HEK293 (cell line): ENCODE measurements at regions not wholly inside any gene's neighbourhood (a gene's known extent, or its start where the extent isn't known, plus 50 kb on each side); places are given as distances from the start of the nearest gene placed in this dataset.

ENCODE experiments used
- CTCF ChIA-PET: fragments of 350-600 bp; formaldehyde crosslinking; extraction: SDS; loops from one replicate; lab custom pipeline; 2021; ENCODE audit warnings: antibody characterized with exemption; lab: Yijun Ruan, JAX
- POLR2A ChIA-PET: fragments of 300-600 bp; formaldehyde crosslinking; extraction: SDS; loops from one replicate; lab custom pipeline; 2020; ENCODE audit warnings: antibody characterized with exemption, inconsistent platforms; lab: Yijun Ruan, JAX
- H3K27ac ChIP-seq: fragments of 200-500 bp; sonication (Bioruptor generic); 2 replicates; pipeline ENCODE4 v1.5.1; 2014; ENCODE audit warnings: low read depth, low read length, control low read depth, inconsistent platforms; ENCODE audit errors: extremely low read depth
- H3K36me3 ChIP-seq, 2 experiments: fragments of 200-500 bp in 1 of 2; sonication (Bioruptor generic) in 1 of 2; 1 replicate in 1 of 2; 2 replicates in 1 of 2; pipeline ENCODE4 v1.5.1; 2014 to 2017; ENCODE audit warnings: inconsistent platforms in 2 of 2, low read length in 2 of 2; ENCODE audit not compliant: control insufficient read depth in 2 of 2, insufficient read depth in 1 of 2
- H3K4me1 ChIP-seq: fragments of 200-500 bp; sonication (Bioruptor generic); 2 replicates; pipeline ENCODE4 v1.5.1; 2014; ENCODE audit warnings: mild to moderate bottlenecking, low read length, inconsistent platforms; ENCODE audit not compliant: control insufficient read depth, insufficient read depth
- H3K4me3 ChIP-seq: 2 replicates; pipeline ENCODE4 v1.5.1; 2011; ENCODE audit warnings: low read depth, mild to moderate bottlenecking, control low read depth, low read length, moderate library complexity
- H3K9me3 ChIP-seq: fragments of 200-500 bp; sonication (Bioruptor generic); 2 replicates; pipeline ENCODE4 v1.5.1; 2014; ENCODE audit warnings: low read depth, low read length, inconsistent platforms; ENCODE audit not compliant: control insufficient read depth, insufficient read depth
- GLI2 ChIP-seq: fragments of 450-650 bp; formaldehyde crosslinking; IDR thresholded peaks from 2 replicates; pipeline ENCODE4; 2017; ENCODE audit warnings: missing biosample characterization, missing genetic modification characterization, low read depth, borderline replicate concordance
- SP7 ChIP-seq: fragments of 450-650 bp; formaldehyde crosslinking; IDR thresholded peaks from 2 replicates; pipeline ENCODE4 v1.5.1; 2016; ENCODE audit warnings: missing biosample characterization, missing genetic modification characterization
- WT1 ChIP-seq: fragments of 450-650 bp; formaldehyde crosslinking; IDR thresholded peaks from 2 replicates; pipeline ENCODE4 v1.5.1; 2016; ENCODE audit warnings: missing biosample characterization, missing genetic modification characterization
- ZBTB21 ChIP-seq: fragments of 450-650 bp; formaldehyde crosslinking; IDR thresholded peaks from 2 replicates; pipeline ENCODE4 v1.5.1; 2017; ENCODE audit warnings: missing biosample characterization, missing genetic modification characterization
- ZBTB48 ChIP-seq: fragments of 450-650 bp; formaldehyde crosslinking; IDR thresholded peaks from 2 replicates; pipeline ENCODE4 v1.5.1; 2016; ENCODE audit warnings: missing biosample characterization, missing genetic modification characterization
- ZFP41 ChIP-seq: fragments of 450-650 bp; formaldehyde crosslinking; IDR thresholded peaks from 2 replicates; pipeline ENCODE4 v1.5.1; 2016; ENCODE audit warnings: missing biosample characterization, missing genetic modification characterization, borderline replicate concordance
- ZNF23 ChIP-seq: fragments of 450-650 bp; formaldehyde crosslinking; IDR thresholded peaks from 2 replicates; pipeline ENCODE4 v1.5.1; 2016; ENCODE audit warnings: missing biosample characterization, missing genetic modification characterization, borderline replicate concordance
- ZNF302 ChIP-seq: fragments of 450-650 bp; formaldehyde crosslinking; IDR thresholded peaks from 2 replicates; pipeline ENCODE4 v1.5.1; 2016; ENCODE audit warnings: missing biosample characterization, missing genetic modification characterization, low read depth
- ZNF521 ChIP-seq: fragments of 450-650 bp; formaldehyde crosslinking; IDR thresholded peaks from 2 replicates; pipeline ENCODE4 v1.5.1; 2017; ENCODE audit warnings: missing biosample characterization, mild to moderate bottlenecking, missing genetic modification characterization
- ZNF549 ChIP-seq: fragments of 450-650 bp; IDR thresholded peaks from 2 replicates; pipeline ENCODE4 v1.5.1; 2018; ENCODE audit warnings: missing biosample characterization, missing genetic modification characterization, mild to moderate bottlenecking, inconsistent platforms, moderate library complexity
- ZNF571 ChIP-seq: fragments of 450-650 bp; formaldehyde crosslinking; IDR thresholded peaks from 2 replicates; pipeline ENCODE4 v1.5.0; 2017; ENCODE audit warnings: missing biosample characterization, missing genetic modification characterization
- ZNF585B ChIP-seq: fragments of 450-650 bp; formaldehyde crosslinking; IDR thresholded peaks from 2 replicates; pipeline ENCODE4 v1.5.1; 2016; ENCODE audit warnings: missing biosample characterization, missing genetic modification characterization
- ZSCAN23 ChIP-seq: fragments of 450-650 bp; formaldehyde crosslinking; IDR thresholded peaks from 2 replicates; pipeline ENCODE4 v1.5.1; 2016; ENCODE audit warnings: missing biosample characterization, missing genetic modification characterization
- ZXDB ChIP-seq: fragments of 450-650 bp; formaldehyde crosslinking; IDR thresholded peaks from 2 replicates; pipeline ENCODE4 v1.5.1; 2016; ENCODE audit warnings: missing biosample characterization, missing genetic modification characterization
- TF ChIP-seq, protein P1 (sequence below): sonication (generic); formaldehyde crosslinking; IDR thresholded peaks from 2 replicates; pipeline ENCODE4 v1.8.1; 2022; ENCODE audit warnings: mild to moderate bottlenecking, moderate library complexity, missing genetic modification reagents
- TF ChIP-seq, protein P2 (sequence below): fragments of 450-650 bp; formaldehyde crosslinking; IDR thresholded peaks from 2 replicates; pipeline ENCODE4 v1.5.1; 2016; ENCODE audit warnings: missing biosample characterization, missing genetic modification characterization
- TF ChIP-seq, protein P3 (sequence below): fragments of 450-650 bp; formaldehyde crosslinking; IDR thresholded peaks from 2 replicates; pipeline ENCODE4 v1.5.1; 2016; ENCODE audit warnings: missing biosample characterization, missing genetic modification characterization
- TF ChIP-seq, protein P4 (sequence below): fragments of 450-650 bp; IDR thresholded peaks from 2 replicates; pipeline ENCODE4 v1.5.1; 2018; ENCODE audit warnings: missing biosample characterization, missing genetic modification characterization
- TF ChIP-seq, protein P5 (sequence below): fragments of 450-650 bp; formaldehyde crosslinking; IDR thresholded peaks from 2 replicates; pipeline ENCODE4 v1.5.1; 2017; ENCODE audit warnings: missing biosample characterization, missing genetic modification characterization

DNA sequence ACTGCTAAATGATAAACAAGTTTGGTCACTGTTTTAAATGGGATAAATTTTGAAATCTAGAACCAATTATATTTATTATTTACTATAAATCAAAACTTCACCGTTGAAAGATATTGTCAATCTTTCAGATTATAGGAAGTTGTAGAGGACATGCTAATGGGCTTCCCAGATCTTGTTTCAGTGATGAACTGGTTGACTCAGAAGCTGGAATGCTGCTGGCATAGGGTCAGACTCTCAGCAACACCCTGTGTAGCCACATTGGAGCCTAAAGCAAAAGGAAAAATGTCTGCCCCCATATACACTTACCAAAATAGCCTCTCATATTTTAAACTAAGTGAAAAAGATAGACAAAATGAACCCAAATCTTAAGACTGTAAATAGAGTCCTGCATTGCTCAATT is 916.9 kb upstream of the SOX9 start:
- CTCF ChIA-PET, result interaction anchor here (0.6 kb wide), 1 partner anchor 918 kb away, joined by 5 read pairs; no protein-coding TSS in a partner anchor
- Histone ChIP-seq H3K27ac (no peak overlapping the region), H3K4me1 (peaks cover 7% of the 10 kb centered on the region; the same call in 1 of the 2 replicates), H3K9me3 (no peaks in the 10 kb centered on the region), H3K4me3 (no peak overlapping the region)
- POLR2A ChIA-PET, result no interaction called here
- TF ChIP-seq ZNF302 (tag by site-specific recombination) (no peak), ZBTB21 (tag by site-specific recombination) (no peak), ZNF23 (tag by site-specific recombination) (no peak), SP7 (tag by site-specific recombination) (no peak), ZNF549 (tag by site-specific recombination) (no peak), WT1 (tag by site-specific recombination) (no peak), GLI2 (tag by site-specific recombination) (no peak), ZNF571 (no peak), ZSCAN23 (no peak), ZXDB (tag by site-specific recombination) (no peak), ZBTB48 (no peak), ZFP41 (tag by site-specific recombination) (no peak), ZNF585B (no peak), ZNF521 (tag by site-specific recombination) (no peak)
- TF ChIP-seq, protein P1, sequence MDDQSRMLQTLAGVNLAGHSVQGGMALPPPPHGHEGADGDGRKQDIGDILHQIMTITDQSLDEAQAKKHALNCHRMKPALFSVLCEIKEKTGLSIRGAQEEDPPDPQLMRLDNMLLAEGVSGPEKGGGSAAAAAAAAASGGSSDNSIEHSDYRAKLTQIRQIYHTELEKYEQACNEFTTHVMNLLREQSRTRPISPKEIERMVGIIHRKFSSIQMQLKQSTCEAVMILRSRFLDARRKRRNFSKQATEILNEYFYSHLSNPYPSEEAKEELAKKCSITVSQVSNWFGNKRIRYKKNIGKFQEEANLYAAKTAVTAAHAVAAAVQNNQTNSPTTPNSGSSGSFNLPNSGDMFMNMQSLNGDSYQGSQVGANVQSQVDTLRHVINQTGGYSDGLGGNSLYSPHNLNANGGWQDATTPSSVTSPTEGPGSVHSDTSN (CRISPR knock-in tag), result no peak
- TF ChIP-seq, protein P2, sequence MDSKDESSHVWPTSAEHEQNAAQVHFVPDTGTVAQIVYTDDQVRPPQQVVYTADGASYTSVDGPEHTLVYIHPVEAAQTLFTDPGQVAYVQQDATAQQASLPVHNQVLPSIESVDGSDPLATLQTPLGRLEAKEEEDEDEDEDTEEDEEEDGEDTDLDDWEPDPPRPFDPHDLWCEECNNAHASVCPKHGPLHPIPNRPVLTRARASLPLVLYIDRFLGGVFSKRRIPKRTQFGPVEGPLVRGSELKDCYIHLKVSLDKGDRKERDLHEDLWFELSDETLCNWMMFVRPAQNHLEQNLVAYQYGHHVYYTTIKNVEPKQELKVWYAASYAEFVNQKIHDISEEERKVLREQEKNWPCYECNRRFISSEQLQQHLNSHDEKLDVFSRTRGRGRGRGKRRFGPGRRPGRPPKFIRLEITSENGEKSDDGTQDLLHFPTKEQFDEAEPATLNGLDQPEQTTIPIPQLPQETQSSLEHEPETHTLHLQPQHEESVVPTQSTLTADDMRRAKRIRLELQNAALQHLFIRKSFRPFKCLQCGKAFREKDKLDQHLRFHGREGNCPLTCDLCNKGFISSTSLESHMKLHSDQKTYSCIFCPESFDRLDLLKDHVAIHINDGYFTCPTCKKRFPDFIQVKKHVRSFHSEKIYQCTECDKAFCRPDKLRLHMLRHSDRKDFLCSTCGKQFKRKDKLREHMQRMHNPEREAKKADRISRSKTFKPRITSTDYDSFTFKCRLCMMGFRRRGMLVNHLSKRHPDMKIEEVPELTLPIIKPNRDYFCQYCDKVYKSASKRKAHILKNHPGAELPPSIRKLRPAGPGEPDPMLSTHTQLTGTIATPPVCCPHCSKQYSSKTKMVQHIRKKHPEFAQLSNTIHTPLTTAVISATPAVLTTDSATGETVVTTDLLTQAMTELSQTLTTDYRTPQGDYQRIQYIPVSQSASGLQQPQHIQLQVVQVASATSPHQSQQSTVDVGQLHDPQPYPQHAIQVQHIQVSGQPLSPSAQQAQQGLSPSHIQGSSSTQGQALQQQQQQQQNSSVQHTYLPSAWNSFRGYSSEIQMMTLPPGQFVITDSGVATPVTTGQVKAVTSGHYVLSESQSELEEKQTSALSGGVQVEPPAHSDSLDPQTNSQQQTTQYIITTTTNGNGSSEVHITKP (tag by site-specific recombination), result no peak
- TF ChIP-seq, protein P3, sequence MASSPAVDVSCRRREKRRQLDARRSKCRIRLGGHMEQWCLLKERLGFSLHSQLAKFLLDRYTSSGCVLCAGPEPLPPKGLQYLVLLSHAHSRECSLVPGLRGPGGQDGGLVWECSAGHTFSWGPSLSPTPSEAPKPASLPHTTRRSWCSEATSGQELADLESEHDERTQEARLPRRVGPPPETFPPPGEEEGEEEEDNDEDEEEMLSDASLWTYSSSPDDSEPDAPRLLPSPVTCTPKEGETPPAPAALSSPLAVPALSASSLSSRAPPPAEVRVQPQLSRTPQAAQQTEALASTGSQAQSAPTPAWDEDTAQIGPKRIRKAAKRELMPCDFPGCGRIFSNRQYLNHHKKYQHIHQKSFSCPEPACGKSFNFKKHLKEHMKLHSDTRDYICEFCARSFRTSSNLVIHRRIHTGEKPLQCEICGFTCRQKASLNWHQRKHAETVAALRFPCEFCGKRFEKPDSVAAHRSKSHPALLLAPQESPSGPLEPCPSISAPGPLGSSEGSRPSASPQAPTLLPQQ, result no peak
- TF ChIP-seq, protein P4, sequence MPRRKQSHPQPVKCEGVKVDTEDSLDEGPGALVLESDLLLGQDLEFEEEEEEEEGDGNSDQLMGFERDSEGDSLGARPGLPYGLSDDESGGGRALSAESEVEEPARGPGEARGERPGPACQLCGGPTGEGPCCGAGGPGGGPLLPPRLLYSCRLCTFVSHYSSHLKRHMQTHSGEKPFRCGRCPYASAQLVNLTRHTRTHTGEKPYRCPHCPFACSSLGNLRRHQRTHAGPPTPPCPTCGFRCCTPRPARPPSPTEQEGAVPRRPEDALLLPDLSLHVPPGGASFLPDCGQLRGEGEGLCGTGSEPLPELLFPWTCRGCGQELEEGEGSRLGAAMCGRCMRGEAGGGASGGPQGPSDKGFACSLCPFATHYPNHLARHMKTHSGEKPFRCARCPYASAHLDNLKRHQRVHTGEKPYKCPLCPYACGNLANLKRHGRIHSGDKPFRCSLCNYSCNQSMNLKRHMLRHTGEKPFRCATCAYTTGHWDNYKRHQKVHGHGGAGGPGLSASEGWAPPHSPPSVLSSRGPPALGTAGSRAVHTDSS (tag by site-specific recombination), result no peak
- TF ChIP-seq, protein P5, sequence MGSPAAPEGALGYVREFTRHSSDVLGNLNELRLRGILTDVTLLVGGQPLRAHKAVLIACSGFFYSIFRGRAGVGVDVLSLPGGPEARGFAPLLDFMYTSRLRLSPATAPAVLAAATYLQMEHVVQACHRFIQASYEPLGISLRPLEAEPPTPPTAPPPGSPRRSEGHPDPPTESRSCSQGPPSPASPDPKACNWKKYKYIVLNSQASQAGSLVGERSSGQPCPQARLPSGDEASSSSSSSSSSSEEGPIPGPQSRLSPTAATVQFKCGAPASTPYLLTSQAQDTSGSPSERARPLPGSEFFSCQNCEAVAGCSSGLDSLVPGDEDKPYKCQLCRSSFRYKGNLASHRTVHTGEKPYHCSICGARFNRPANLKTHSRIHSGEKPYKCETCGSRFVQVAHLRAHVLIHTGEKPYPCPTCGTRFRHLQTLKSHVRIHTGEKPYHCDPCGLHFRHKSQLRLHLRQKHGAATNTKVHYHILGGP (tag by site-specific recombination), result no peak
- TF ChIP-seq, all 188 proteins: peak for 0
- H3K36me3 ChIP-seq, result no peaks in the 10 kb centered on the region
